GM12878 (cell line): ENCODE measurements at regions not wholly inside any gene's neighbourhood (a gene's known extent, or its start where the extent isn't known, plus 50 kb on each side); places are given as distances from the start of the nearest gene placed in this dataset.

Source experiments
- ATAC-seq: fragments of 200-7000 bp; cut with Tn5 transposase; 3 replicates; pipeline ENCODE4 v1.9.1; 2020; ENCODE audit warnings: mild to moderate bottlenecking, moderate library complexity
- BruUV-seq: library from RNA; stranded (reverse); fragments of 400-500 nt; replicated peaks from 2 replicates; lab custom pipeline; 2021; lab: Mats Ljungman, UMichigan
- CTCF ChIA-PET: fragments of 300-600 bp; sonication (Branson Sonifier 250); formaldehyde crosslinking; extraction: SDS; loops from one replicate; lab custom pipeline; 2021; ENCODE audit warnings: inconsistent platforms; lab: Yijun Ruan, JAX
- POLR2A ChIA-PET: fragments of 350-600 bp; formaldehyde crosslinking; extraction: SDS; loops from one replicate; lab custom pipeline; 2021; ENCODE audit warnings: inconsistent platforms; lab: Charles Lee
- RAD21 ChIA-PET: fragments of 300-600 bp; sonication (Branson Sonifier 250); formaldehyde crosslinking; loops from one replicate; lab custom pipeline; 2023; ENCODE audit warnings: antibody characterized with exemption; ENCODE audit not compliant: unreplicated experiment; lab: Charles Lee
- SMC1A ChIA-PET: fragments of 300-600 bp; sonication (Branson Sonifier 250); formaldehyde crosslinking; loops from one replicate; lab custom pipeline; 2023; ENCODE audit not compliant: unreplicated experiment, uncharacterized antibody; lab: Charles Lee
- DNase-seq: peaks from one replicate; pipeline ENCODE4 v3.0.0-alpha.2; 2011; ENCODE audit warnings: low read depth, low spot score
- FAIRE-seq: peaks from 3 replicates; lab custom pipeline; 2011; peaks lifted over from hg19 to GRCh38; lab: Jason Lieb, UNC
- H2AFZ ChIP-seq: 2 replicates; pipeline ENCODE4 v1.6.0; 2011; ENCODE audit warnings: low read depth, low read length, control low read depth; ENCODE audit not compliant: control insufficient read depth
- H3K27ac ChIP-seq: 2 replicates; pipeline ENCODE4 v1.5.1; 2011; ENCODE audit warnings: control low read depth; ENCODE audit not compliant: control insufficient read depth, insufficient read depth
- H3K27me3 ChIP-seq, 2 experiments: replicated peaks in 1 of 2; 2 replicates each; pipeline versions ENCODE4 v1.6.0 to v1.6.1; 2011; ENCODE audit warnings: low read length in 1 of 2; ENCODE audit not compliant: control insufficient read depth in 2 of 2, insufficient read depth in 2 of 2
- H3K36me3 ChIP-seq, 2 experiments: 2 replicates each; pipeline ENCODE4 v1.5.1; 2011; ENCODE audit warnings: low read length in 1 of 2; ENCODE audit not compliant: control insufficient read depth in 2 of 2, insufficient read depth in 2 of 2
- H3K4me1 ChIP-seq: 2 replicates; pipeline ENCODE4 v1.6.1; 2011; ENCODE audit warnings: mild to moderate bottlenecking, low read length, moderate library complexity, mixed read lengths; ENCODE audit not compliant: control insufficient read depth, insufficient read depth
- H3K4me2 ChIP-seq: 2 replicates; pipeline ENCODE4 v1.6.0; 2011; ENCODE audit warnings: control low read depth; ENCODE audit not compliant: control insufficient read depth, insufficient read depth
- H3K4me3 ChIP-seq: fragments of 200-600 bp; sonication (generic); 2 replicates; pipeline ENCODE4 v1.5.1; 2016
- H3K79me2 ChIP-seq: 2 replicates; pipeline ENCODE4 v1.6.0; 2011; ENCODE audit warnings: low read length; ENCODE audit not compliant: control insufficient read depth, insufficient read depth
- H3K9ac ChIP-seq: 2 replicates; pipeline ENCODE4 v1.8.0; 2011; ENCODE audit warnings: low read length, control low read depth, mixed read lengths; ENCODE audit not compliant: control insufficient read depth, insufficient read depth
- H3K9me3 ChIP-seq: replicated peaks from 3 replicates; pipeline ENCODE4 v1.5.1; 2011; ENCODE audit warnings: mild to moderate bottlenecking, low read length; ENCODE audit not compliant: control insufficient read depth, insufficient read depth
- H4K20me1 ChIP-seq: 2 replicates; pipeline ENCODE4 v1.6.0; 2011; ENCODE audit not compliant: control insufficient read depth, insufficient read depth
- BCL3 ChIP-seq: IDR thresholded peaks from 2 replicates; pipeline ENCODE4 v1.6.1; 2011; ENCODE audit warnings: borderline replicate concordance, low read depth, mild to moderate bottlenecking, moderate library complexity, low read length; ENCODE audit not compliant: insufficient read depth, poor library complexity, severe bottlenecking
- E2F4 ChIP-seq: IDR thresholded peaks from 2 replicates; pipeline ENCODE4 v1.6.1; 2012; ENCODE audit warnings: low read depth, low read length, improper control_type of control experiment
- HDGF ChIP-seq: fragments of 450-650 bp; IDR thresholded peaks from 2 replicates; pipeline ENCODE4 v1.6.1; 2016; ENCODE audit warnings: antibody characterized with exemption
- LARP7 ChIP-seq: fragments of 450-650 bp; IDR thresholded peaks from 2 replicates; pipeline ENCODE4 v1.6.1; 2017; ENCODE audit warnings: mild to moderate bottlenecking
- POLR2A ChIP-seq: IDR thresholded peaks from 2 replicates; pipeline ENCODE4 v1.6.1; 2011; ENCODE audit warnings: low read depth, mild to moderate bottlenecking, low read length
- RAD21 ChIP-seq: IDR thresholded peaks from 2 replicates; pipeline ENCODE4 v1.6.1; 2011; ENCODE audit warnings: mild to moderate bottlenecking, low read depth, low read length, moderate library complexity; ENCODE audit not compliant: insufficient read depth
- RBBP5 ChIP-seq: fragments of 200-600 bp; sonication (generic); conservative IDR thresholded peaks from 2 replicates; pipeline ENCODE4 v1.6.1; 2016
- TAF1 ChIP-seq: IDR thresholded peaks from 2 replicates; pipeline ENCODE4 v1.6.1; 2011; ENCODE audit warnings: mild to moderate bottlenecking, low read depth, low read length, borderline replicate concordance
- TARDBP ChIP-seq: IDR thresholded peaks from 2 replicates; pipeline ENCODE4 v1.6.1; 2016; ENCODE audit warnings: borderline replicate concordance
- WGBS: methylation state at CpG from one replicate; pipeline ENCODE4 v1.1.6; 2016; ENCODE audit warnings: low lambda C conversion rate; ENCODE audit not compliant: insufficient replicate concordance, insufficient coverage; ENCODE audit errors: missing lambda C conversion rate; 5-methylcytosine and 5-hydroxymethylcytosine counted together
- in situ Hi-C: fragments of 300-500 bp; cut with MboI; formaldehyde crosslinking; loops from 9 replicates; pipeline ENCODE4 v1.14.3; 2018; ENCODE audit warnings: mixed read lengths
- intact Hi-C: fragments of 100-400 bp; cut with micrococcal nuclease; formaldehyde crosslinking; loops from one replicate; pipeline ENCODE4 v1.14.2; 2022; ENCODE audit not compliant: unreplicated experiment
- TF ChIP-seq, protein P1 (sequence below): fragments of 450-650 bp; IDR thresholded peaks from 2 replicates; pipeline ENCODE4 v1.6.1; 2017; ENCODE audit warnings: mild to moderate bottlenecking, moderate library complexity
- TF ChIP-seq, protein P2 (sequence below), 3 experiments: IDR thresholded peaks in 2 of 3; conservative IDR thresholded peaks in 1 of 3; 2 replicates each; pipeline ENCODE4 v1.5.1; 2011; ENCODE audit warnings: low read depth in 3 of 3, low read length in 3 of 3, mild to moderate bottlenecking in 3 of 3, control low read depth in 2 of 3, moderate library complexity in 2 of 3, inconsistent platforms in 1 of 3, mixed read lengths in 1 of 3; ENCODE audit not compliant: control insufficient read depth in 2 of 3, insufficient read depth in 1 of 3; ENCODE audit errors: extremely low read depth in 1 of 3

- BruUV-seq, result no TSS peak
- POLR2A ChIA-PET, result no interaction called here
- WGBS, result 17% methylated on average over 2 of the region's 2 CpGs
These were observed 733.7 kb upstream of the PABPC4L start for GRCh38 chr4:134935320-134935719.

More at GRCh38 chr4:134935320-134935719, 733.7 kb upstream of the PABPC4L start:
- ChIA-PET SMC1A (no interaction called here), RAD21 (no interaction called here), CTCF (interaction anchor here (1.2 kb wide), 1 partner anchor 466 kb away, joined by 3 read pairs; no protein-coding TSS in a partner anchor)
- no peak overlapping the region for H2AFZ ChIP-seq
- H3K4me2 ChIP-seq, result no peak overlapping the region
- no peaks in the 10 kb centered on the region for H3K36me3 ChIP-seq
- no peak overlapping the region for H3K27ac ChIP-seq
- ATAC-seq (peak; percentile 55; the same call in 2 of the 3 replicates), FAIRE-seq (no peak), DNase-seq (no peak)
- no peak overlapping the region for H3K4me3 ChIP-seq
- intact Hi-C loops, result loop anchor here (1.0 kb wide), 1 partner anchor 465 kb away; no protein-coding TSS in a partner anchor
- in situ Hi-C loops, result loop anchor here (25.0 kb wide), 1 partner anchor 1798 kb away; the partner anchor contains the start of gene PCDH10
- H3K9me3 ChIP-seq, result no peaks in the 10 kb centered on the region
- H3K9ac ChIP-seq, result no peak overlapping the region
- no peaks in the 10 kb centered on the region for H4K20me1 ChIP-seq
- H3K4me1 ChIP-seq, result no peaks in the 10 kb centered on the region
- no peaks in the 10 kb centered on the region for H3K27me3 ChIP-seq
- no peaks in the 10 kb centered on the region for H3K79me2 ChIP-seq
- no peak for TF ChIP-seq POLR2A
- TF ChIP-seq TARDBP, result no peak
- no peak for TF ChIP-seq HDGF
- TF ChIP-seq, protein P1, sequence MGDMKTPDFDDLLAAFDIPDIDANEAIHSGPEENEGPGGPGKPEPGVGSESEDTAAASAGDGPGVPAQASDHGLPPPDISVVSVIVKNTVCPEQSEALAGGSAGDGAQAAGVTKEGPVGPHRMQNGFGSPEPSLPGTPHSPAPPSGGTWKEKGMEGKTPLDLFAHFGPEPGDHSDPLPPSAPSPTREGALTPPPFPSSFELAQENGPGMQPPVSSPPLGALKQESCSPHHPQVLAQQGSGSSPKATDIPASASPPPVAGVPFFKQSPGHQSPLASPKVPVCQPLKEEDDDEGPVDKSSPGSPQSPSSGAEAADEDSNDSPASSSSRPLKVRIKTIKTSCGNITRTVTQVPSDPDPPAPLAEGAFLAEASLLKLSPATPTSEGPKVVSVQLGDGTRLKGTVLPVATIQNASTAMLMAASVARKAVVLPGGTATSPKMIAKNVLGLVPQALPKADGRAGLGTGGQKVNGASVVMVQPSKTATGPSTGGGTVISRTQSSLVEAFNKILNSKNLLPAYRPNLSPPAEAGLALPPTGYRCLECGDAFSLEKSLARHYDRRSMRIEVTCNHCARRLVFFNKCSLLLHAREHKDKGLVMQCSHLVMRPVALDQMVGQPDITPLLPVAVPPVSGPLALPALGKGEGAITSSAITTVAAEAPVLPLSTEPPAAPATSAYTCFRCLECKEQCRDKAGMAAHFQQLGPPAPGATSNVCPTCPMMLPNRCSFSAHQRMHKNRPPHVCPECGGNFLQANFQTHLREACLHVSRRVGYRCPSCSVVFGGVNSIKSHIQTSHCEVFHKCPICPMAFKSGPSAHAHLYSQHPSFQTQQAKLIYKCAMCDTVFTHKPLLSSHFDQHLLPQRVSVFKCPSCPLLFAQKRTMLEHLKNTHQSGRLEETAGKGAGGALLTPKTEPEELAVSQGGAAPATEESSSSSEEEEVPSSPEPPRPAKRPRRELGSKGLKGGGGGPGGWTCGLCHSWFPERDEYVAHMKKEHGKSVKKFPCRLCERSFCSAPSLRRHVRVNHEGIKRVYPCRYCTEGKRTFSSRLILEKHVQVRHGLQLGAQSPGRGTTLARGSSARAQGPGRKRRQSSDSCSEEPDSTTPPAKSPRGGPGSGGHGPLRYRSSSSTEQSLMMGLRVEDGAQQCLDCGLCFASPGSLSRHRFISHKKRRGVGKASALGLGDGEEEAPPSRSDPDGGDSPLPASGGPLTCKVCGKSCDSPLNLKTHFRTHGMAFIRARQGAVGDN, result no peak
- no peak for TF ChIP-seq E2F4
- TF ChIP-seq, protein P2, sequence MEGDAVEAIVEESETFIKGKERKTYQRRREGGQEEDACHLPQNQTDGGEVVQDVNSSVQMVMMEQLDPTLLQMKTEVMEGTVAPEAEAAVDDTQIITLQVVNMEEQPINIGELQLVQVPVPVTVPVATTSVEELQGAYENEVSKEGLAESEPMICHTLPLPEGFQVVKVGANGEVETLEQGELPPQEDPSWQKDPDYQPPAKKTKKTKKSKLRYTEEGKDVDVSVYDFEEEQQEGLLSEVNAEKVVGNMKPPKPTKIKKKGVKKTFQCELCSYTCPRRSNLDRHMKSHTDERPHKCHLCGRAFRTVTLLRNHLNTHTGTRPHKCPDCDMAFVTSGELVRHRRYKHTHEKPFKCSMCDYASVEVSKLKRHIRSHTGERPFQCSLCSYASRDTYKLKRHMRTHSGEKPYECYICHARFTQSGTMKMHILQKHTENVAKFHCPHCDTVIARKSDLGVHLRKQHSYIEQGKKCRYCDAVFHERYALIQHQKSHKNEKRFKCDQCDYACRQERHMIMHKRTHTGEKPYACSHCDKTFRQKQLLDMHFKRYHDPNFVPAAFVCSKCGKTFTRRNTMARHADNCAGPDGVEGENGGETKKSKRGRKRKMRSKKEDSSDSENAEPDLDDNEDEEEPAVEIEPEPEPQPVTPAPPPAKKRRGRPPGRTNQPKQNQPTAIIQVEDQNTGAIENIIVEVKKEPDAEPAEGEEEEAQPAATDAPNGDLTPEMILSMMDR (IDR thresholded peaks at IDR 0.05 in 2 of 3, conservative IDR thresholded peaks at IDR 0.05 in 1 of 3; ENCODE audit: control insufficient read depth in 2 of 3, extremely low read depth in 1 of 3, insufficient read depth in 1 of 3, low read depth in 3 of 3, low read length in 3 of 3), result peak; percentile 21 to 41 (median 22); a peak in 4 of 6 replicates
- no peak for TF ChIP-seq TAF1
- no peak for TF ChIP-seq RBBP5
- no peak for TF ChIP-seq BCL3
- TF ChIP-seq RAD21, result peak; percentile 51
- TF ChIP-seq LARP7, result no peak
